Spleen (tissue), 11 donors: ENCODE measurements at regions not wholly inside any gene's neighbourhood (a gene's known extent, or its start where the extent isn't known, plus 50 kb on each side); places are given as distances from the start of the nearest gene placed in this dataset.

Experiments used
- DNase-seq: peaks from one replicate; pipeline ENCODE4 v3.0.0-alpha.2; 2020
- H3K27ac ChIP-seq, 8 donors: fragments of 200-600 bp; sonication (generic) in 7 of 8; 1 replicate in 4 of 8; 2 replicates in 4 of 8; pipeline versions ENCODE4 v1.5.0 to v1.8.0; 2016 to 2021; ENCODE audit warnings: inconsistent platforms in 4 of 8, mild to moderate bottlenecking in 4 of 8, moderate library complexity in 1 of 8
- H3K27me3 ChIP-seq, 7 donors: fragments of 200-600 bp; sonication (generic) in 6 of 7; replicated peaks in 1 of 7; 1 replicate in 4 of 7; 2 replicates in 3 of 7; pipeline versions ENCODE4 v1.5.0 to v1.8.0; 2016 to 2021; ENCODE audit warnings: inconsistent platforms in 3 of 7, mild to moderate bottlenecking in 1 of 7
- H3K36me3 ChIP-seq, 6 donors: fragments of 200-600 bp; sonication (generic) in 5 of 6; 1 replicate in 4 of 6; 2 replicates in 2 of 6; pipeline versions ENCODE4 v1.5.0 to v1.8.0; 2016 to 2021; ENCODE audit warnings: inconsistent platforms in 2 of 6
- H3K4me1 ChIP-seq, 6 donors: fragments of 200-600 bp; sonication (generic) in 5 of 6; 1 replicate in 3 of 6; 2 replicates in 3 of 6; pipeline versions ENCODE4 v1.5.0 to v1.8.0; 2016 to 2021; ENCODE audit warnings: inconsistent platforms in 3 of 6
- H3K4me3 ChIP-seq, 8 donors: fragments of 200-600 bp; sonication (generic) in 7 of 8; 1 replicate in 4 of 8; 2 replicates in 4 of 8; pipeline versions ENCODE4 v1.5.0 to v1.8.0; 2016 to 2021; ENCODE audit warnings: inconsistent platforms in 4 of 8, mild to moderate bottlenecking in 4 of 8, moderate library complexity in 2 of 8
- H3K9me3 ChIP-seq, 8 donors: fragments of 200-600 bp; sonication (generic) in 7 of 8; 1 replicate in 4 of 8; 2 replicates in 4 of 8; pipeline versions ENCODE4 v1.5.0 to v1.8.0; 2016 to 2021; ENCODE audit warnings: inconsistent platforms in 4 of 8
- CTCF ChIP-seq, 11 experiments: fragments of 200-600 bp in 7 of 11; fragments of 450-650 bp in 4 of 11; sonication (generic) in 4 of 11; IDR thresholded peaks in 8 of 11; conservative IDR thresholded peaks in 3 of 11; 1 replicate in 7 of 11; 2 replicates in 4 of 11; pipeline versions ENCODE4 v1.4.0 to v1.8.0; 2016 to 2021; ENCODE audit warnings: antibody characterized with exemption in 11 of 11, inconsistent platforms in 4 of 11, mild to moderate bottlenecking in 1 of 11
- POLR2A ChIP-seq, 3 donors: fragments of 450-650 bp; IDR thresholded peaks; one replicate each; pipeline ENCODE4 v1.5.1; 2017; ENCODE audit warnings: antibody characterized with exemption in 3 of 3, mild to moderate bottlenecking in 1 of 3
- POLR2AphosphoS5 ChIP-seq, 3 donors: sonication (generic); formaldehyde crosslinking; IDR thresholded peaks; one replicate each; pipeline ENCODE4 v1.5.1; 2017; ENCODE audit warnings: antibody characterized with exemption in 3 of 3
- WGBS, 5 donors: extraction: QIAGEN DNeasy Blood & Tissue Kit in 3 of 5; methylation state at CpG; one replicate each; pipeline versions ENCODE4 v1.1.5 to v1.1.7; 2013 to 2018; 5-methylcytosine and 5-hydroxymethylcytosine counted together
- intact Hi-C: fragments of 100-400 bp; cut with DNase I; formaldehyde crosslinking; loops from one replicate; pipeline ENCODE4 v1.15.0; 2023; ENCODE audit warnings: low total_unique reads
- donor health status: healthy with polysubstance abuse.
- donor health status: DM: no; HTN: no; CAD: no; lungs with moderate emphysema.
- donor health status: DM: no; HTN: no; CAD: no.
- donor health status: Bipolar disorder and iron deficiency.
- donor health status: healthy.
- donor health status: DM: no; HTN: no; CAD: no.
- donor health status: DM: yes; HTN: yes; CAD: no.

- DNase-seq = no peak
- TF ChIP-seq CTCF (IDR thresholded peaks at IDR 0.05 in 8 of 11, conservative IDR thresholded peaks at IDR 0.05 in 3 of 11) = no peak
- TF ChIP-seq POLR2AphosphoS5 (IDR thresholded peaks at IDR 0.05) = no peak
- intact Hi-C loops = no loop called here
- no peak overlapping the region for H3K27ac ChIP-seq
- no peak overlapping the region for H3K4me3 ChIP-seq
- no peaks in the 10 kb centered on the region for H3K27me3 ChIP-seq
- peaks cover 0 to 24% (median 19%) of the 10 kb centered on the region in 8 donors for H3K9me3 ChIP-seq
- H3K4me1 ChIP-seq = no peaks in the 10 kb centered on the region
- H3K36me3 ChIP-seq = peaks cover 0 to 4% (median 0%) of the 10 kb centered on the region in 6 donors
- WGBS, 5 donors = 1 to 2% (median 1%) methylated on average over 15 of the region's 15 CpGs
Observed at GRCh38 chr17:43315858-43316521, 82.2 kb upstream of the RNU2-1 start.

- no peak for TF ChIP-seq CTCF (IDR thresholded peaks at IDR 0.05 in 8 of 11, conservative IDR thresholded peaks at IDR 0.05 in 3 of 11)
- no peak for TF ChIP-seq POLR2AphosphoS5 (IDR thresholded peaks at IDR 0.05)
- no peak for TF ChIP-seq POLR2A (IDR thresholded peaks at IDR 0.05)
- intact Hi-C loops = no loop called here
Observed at GRCh38 chr17:43315369-43315768, 81.6 kb upstream of the RNU2-1 start.

GRCh38 chr17:43314611-43315011 lies 80.8 kb upstream of the RNU2-1 start:
- peak; percentile 39 for DNase-seq
- 90 to 97% (median 94%) methylated on average over 3 of the region's 3 CpGs for WGBS, 5 donors
- Histone ChIP-seq H3K27me3 (no peaks in the 10 kb centered on the region), H3K4me1 (no peaks in the 10 kb centered on the region), H3K9me3 (peaks cover 0 to 19% (median 14%) of the 10 kb centered on the region in 8 donors), H3K27ac (no peak overlapping the region), H3K4me3 (no peak overlapping the region), H3K36me3 (peaks cover 0 to 3% (median 0%) of the 10 kb centered on the region in 6 donors)
- TF ChIP-seq CTCF (IDR thresholded peaks at IDR 0.05 in 8 of 11, conservative IDR thresholded peaks at IDR 0.05 in 3 of 11) (no peak), POLR2A (IDR thresholded peaks at IDR 0.05) (no peak), POLR2AphosphoS5 (IDR thresholded peaks at IDR 0.05) (no peak)
- intact Hi-C loops = no loop called here

More at GRCh38 chr17:43315369-43315768, 81.6 kb upstream of the RNU2-1 start:
- DNase-seq = no peak
- H3K9me3 ChIP-seq = peaks cover 0 to 24% (median 19%) of the 10 kb centered on the region in 8 donors
- no peak overlapping the region for H3K4me3 ChIP-seq
- 0 to 2% (median 1%) methylated on average over 29 to 32 of the region's 32 CpGs for WGBS, 5 donors
- H3K36me3 ChIP-seq = peaks cover 0 to 4% (median 0%) of the 10 kb centered on the region in 6 donors
- H3K4me1 ChIP-seq = no peaks in the 10 kb centered on the region
- no peak overlapping the region for H3K27ac ChIP-seq
- no peaks in the 10 kb centered on the region for H3K27me3 ChIP-seq

- TF ChIP-seq POLR2A (IDR thresholded peaks at IDR 0.05) = no peak
- TF ChIP-seq POLR2AphosphoS5 (IDR thresholded peaks at IDR 0.05) = no peak
- TF ChIP-seq CTCF (IDR thresholded peaks at IDR 0.05 in 8 of 11, conservative IDR thresholded peaks at IDR 0.05 in 3 of 11) = no peak
- Histone ChIP-seq H3K9me3 (peaks cover 0 to 3% (median 0%) of the 10 kb centered on the region in 8 donors), H3K4me3 (no peak overlapping the region), H3K36me3 (no peaks in the 10 kb centered on the region), H3K27me3 (no peaks in the 10 kb centered on the region), H3K27ac (no peak overlapping the region), H3K4me1 (no peaks in the 10 kb centered on the region)
- peak; percentile 58 for DNase-seq
- 84 to 91% (median 87%) methylated on average over 5 of the region's 5 CpGs for WGBS, 5 donors
- intact Hi-C loops = no loop called here
Observed at GRCh38 chr17:43312011-43312410, 78.2 kb upstream of the RNU2-1 start.
